Spleen (tissue), 7 donors: ENCODE measurements at regions not wholly inside any gene's neighbourhood (a gene's known extent, or its start where the extent isn't known, plus 50 kb on each side); places are given as distances from the start of the nearest gene placed in this dataset.

Experiments used
- POLR2A ChIP-seq, 3 donors: fragments of 450-650 bp; IDR thresholded peaks; one replicate each; pipeline ENCODE4 v1.5.1; 2017; ENCODE audit warnings: antibody characterized with exemption in 3 of 3, mild to moderate bottlenecking in 1 of 3
- POLR2AphosphoS5 ChIP-seq, 3 donors: sonication (generic); formaldehyde crosslinking; IDR thresholded peaks; one replicate each; pipeline ENCODE4 v1.5.1; 2017; ENCODE audit warnings: antibody characterized with exemption in 3 of 3
- TF ChIP-seq, protein P1 (sequence below), 11 experiments: fragments of 200-600 bp in 7 of 11; fragments of 450-650 bp in 4 of 11; sonication (generic) in 4 of 11; IDR thresholded peaks in 8 of 11; conservative IDR thresholded peaks in 3 of 11; 1 replicate in 7 of 11; 2 replicates in 4 of 11; pipeline versions ENCODE4 v1.4.0 to v1.8.0; 2016 to 2021; ENCODE audit warnings: antibody characterized with exemption in 11 of 11, inconsistent platforms in 4 of 11, mild to moderate bottlenecking in 1 of 11
- donor health status: DM: no; HTN: no; CAD: no; lungs with moderate emphysema.
- donor health status: DM: no; HTN: no; CAD: no.
- donor health status: DM: no; HTN: no; CAD: no.

GRCh38 chr4:96260064-96260682 is 420.3 kb downstream of the PDHA2 start:
- TF ChIP-seq, protein P1, sequence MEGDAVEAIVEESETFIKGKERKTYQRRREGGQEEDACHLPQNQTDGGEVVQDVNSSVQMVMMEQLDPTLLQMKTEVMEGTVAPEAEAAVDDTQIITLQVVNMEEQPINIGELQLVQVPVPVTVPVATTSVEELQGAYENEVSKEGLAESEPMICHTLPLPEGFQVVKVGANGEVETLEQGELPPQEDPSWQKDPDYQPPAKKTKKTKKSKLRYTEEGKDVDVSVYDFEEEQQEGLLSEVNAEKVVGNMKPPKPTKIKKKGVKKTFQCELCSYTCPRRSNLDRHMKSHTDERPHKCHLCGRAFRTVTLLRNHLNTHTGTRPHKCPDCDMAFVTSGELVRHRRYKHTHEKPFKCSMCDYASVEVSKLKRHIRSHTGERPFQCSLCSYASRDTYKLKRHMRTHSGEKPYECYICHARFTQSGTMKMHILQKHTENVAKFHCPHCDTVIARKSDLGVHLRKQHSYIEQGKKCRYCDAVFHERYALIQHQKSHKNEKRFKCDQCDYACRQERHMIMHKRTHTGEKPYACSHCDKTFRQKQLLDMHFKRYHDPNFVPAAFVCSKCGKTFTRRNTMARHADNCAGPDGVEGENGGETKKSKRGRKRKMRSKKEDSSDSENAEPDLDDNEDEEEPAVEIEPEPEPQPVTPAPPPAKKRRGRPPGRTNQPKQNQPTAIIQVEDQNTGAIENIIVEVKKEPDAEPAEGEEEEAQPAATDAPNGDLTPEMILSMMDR (IDR thresholded peaks at IDR 0.05 in 8 of 11, conservative IDR thresholded peaks at IDR 0.05 in 3 of 11): no peak
- TF ChIP-seq POLR2A (IDR thresholded peaks at IDR 0.05): no peak
- TF ChIP-seq POLR2AphosphoS5 (IDR thresholded peaks at IDR 0.05): no peak
